Activated CD4-positive, CD25-positive, alpha-beta regulatory T cell treated with anti-CD3 and anti-CD28 coated beads, Interleukin-2, amount 50 U/mL, for 72 hours (primary cell): ENCODE measurements at regions not wholly inside any gene's neighbourhood (a gene's known extent, or its start where the extent isn't known, plus 50 kb on each side); places are given as distances from the start of the nearest gene placed in this dataset.
"Not testable (repeated sequence)": the region's sequence is repeated elsewhere in the genome, so short reads cannot be mapped to it uniquely, and the experiment has no call there.

Experiments
- DNase-seq: peaks from one replicate; pipeline ENCODE4 v3.0.0; 2021

DNA sequence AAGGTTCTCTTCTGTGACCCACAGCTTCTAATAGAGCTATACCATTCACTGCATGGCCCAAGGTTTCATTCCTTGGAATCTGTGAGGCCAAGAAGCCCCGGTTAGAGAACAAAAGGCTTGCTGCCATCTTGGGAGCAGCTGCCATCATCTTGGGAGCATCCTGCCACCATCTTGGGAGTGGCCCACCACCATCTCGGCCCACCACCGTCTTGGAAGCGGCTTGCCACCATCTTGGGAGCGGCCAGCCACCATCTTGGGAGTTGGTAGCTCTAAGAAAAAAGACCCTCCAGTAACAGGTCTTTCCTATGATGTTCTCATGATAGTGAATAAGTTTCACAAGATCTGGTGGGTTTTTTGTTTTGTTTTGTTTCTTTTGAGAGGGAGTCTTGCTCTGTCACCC, 703.9 kb upstream of the ANO3 start:
- DNase-seq: no peak

DNA sequence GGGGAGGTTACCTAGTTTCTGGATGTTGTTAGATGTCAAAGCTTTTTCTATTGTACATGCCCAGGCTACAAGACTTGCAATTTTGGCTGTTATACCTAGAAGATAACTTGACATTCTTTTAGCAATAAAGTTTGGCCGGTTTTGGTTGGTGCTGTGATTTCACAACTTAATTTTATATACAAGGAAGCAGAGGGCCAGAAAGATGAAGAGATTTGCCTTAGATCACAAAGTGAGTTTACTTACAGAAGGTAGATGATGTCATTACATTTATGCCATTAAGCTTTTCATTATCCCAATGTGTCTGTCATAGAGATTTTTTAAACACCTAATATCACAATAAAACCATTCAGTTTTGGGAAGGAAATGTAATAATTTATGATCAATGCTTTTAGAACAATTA, 698.7 kb upstream of the ANO3 start:
- DNase-seq: no peak

DNA sequence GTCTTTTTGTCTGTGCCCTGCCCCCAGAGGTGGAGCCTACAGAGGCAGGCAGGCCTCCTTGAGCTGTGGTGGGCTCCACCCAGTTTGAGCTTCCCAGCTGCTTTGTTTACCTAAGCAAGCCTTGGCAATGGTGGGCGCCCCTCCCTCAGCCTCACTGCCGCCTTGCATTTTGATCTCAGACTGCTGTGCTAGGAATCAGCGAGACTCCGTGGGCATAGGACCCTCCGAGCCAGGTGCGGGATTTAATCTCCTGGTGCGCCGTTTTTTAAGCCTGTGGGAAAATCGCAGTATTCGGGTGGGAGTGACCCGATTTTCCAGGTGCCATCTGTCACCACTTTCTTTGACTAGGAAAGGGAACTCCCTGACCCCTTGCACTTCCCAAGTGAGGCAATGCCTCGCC, 682.7 kb upstream of the ANO3 start:
- not testable (repeated sequence) for DNase-seq

DNA sequence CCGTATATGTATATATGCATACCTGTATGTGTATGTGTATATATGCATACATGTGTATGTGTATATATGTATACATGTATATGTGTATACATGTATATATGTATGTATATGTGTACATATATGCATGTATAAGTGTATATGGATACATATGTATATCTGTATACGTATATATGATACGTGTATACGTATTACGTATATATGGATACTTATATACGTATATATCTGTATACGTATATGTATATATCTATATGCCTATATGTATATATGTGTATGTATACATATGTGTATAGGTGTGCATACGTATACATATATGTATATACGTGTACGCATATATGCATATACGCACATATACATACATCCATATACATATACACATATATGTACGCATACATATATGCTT, 681.6 kb upstream of the ANO3 start:
- no peak for DNase-seq

DNA sequence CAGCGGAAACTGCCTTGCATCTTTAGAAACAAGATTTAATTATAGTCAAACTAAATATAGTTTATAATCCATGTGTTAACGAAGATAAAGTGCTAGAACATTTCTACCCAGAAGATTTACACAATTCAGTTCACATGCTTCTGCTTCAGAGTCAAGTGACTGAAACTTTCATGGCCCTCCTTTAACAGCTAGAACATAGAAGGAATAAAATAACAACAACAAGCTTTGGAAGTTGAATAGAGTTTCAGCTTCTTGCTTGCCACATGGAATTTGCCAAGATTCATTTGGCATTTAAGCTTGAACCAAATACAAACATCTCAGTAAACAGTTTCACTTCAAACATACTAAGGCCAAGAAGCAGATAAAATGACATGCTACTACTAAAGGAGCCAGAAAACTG, 676.3 kb upstream of the ANO3 start:
- no peak for DNase-seq

DNA sequence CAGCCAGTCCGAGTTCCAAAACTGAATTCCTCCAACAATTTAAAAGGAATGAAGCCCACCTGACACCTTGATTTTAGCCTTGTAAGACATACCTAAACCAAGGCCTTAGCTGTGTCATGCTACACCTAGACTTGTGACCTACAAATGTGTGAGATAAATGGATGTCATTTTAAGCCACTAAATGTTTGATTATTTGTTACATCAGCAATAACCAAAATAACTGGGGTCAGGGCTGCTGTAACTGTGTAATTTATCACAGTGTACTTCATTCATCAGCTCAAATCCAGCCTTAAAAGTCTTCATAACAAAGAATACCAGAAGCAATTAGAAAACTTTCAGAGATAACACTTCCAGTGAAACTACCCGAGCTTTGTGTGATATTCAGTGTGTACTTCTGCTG, 673.0 kb upstream of the ANO3 start:
- no peak for DNase-seq

GRCh38 chr11:25659706-25660105, 672.2 kb upstream of the ANO3 start:
- no peak for DNase-seq

GRCh38 chr11:25667871-25668270, 664.1 kb upstream of the ANO3 start:
- no peak for DNase-seq

- no peak for DNase-seq
These were observed 640.0 kb upstream of the ANO3 start for GRCh38 chr11:25691959-25692358.

DNA sequence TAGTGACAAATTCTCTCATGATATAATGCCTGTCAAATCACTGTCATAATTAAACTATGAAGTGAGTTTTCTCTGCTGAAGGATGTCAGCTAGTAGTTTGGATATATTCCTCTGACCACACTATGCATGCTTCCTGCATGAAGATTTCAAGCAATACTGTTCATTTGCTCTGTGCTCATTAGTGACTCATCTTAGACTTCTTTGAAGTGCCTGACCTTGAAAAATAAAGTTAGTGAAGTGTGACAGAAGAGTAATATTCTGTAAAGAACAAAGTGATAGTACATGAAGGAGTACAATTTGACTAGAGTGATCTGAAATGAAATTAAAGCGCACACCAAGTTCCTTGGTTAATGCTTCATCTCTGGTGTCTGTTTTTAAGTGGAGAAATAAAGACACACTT, 629.5 kb upstream of the ANO3 start:
- DNase-seq: no peak

GRCh38 chr11:25710975-25711374, 621.0 kb upstream of the ANO3 start:
- DNase-seq: no peak

GRCh38 chr11:25727944-25728343, 604.0 kb upstream of the ANO3 start:
- DNase-seq: no peak

DNA sequence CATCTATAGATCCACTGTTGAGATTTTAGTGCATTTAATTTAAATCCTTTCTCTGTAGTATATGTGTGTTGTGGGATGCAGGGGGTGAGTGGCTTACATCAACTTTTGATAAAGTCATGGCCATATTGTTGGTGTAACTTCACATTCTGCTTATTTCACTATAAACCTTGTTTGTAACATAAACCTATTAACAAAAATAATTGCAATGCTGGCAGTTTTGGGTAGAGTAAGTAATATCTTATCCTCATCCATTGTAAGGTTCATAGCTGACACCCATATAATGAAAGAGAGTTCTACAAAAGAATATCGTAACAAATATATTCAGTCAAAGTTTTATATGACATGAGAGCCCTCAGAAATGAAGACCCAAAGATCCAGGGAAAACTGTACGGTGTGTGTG, 601.7 kb upstream of the ANO3 start:
- DNase-seq: no peak

DNA sequence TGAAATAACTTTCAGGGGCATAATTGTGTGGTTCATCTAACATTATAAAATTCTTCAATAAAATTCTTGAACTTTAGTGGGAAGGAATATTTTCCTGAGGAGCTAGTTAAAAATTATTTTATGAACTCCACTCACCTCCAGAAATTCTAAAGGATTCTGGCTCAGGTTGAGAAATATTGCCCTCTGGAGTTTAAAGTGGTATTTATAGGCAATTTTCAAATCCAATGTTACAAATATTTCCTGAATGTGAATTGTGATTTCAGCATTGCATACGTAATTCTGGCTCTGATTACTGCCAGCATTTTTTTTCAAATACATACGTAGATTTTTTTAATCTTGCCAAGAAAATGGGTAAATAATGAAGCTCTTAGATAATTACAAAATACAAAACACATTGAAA, 598.2 kb upstream of the ANO3 start:
- no peak for DNase-seq

GRCh38 chr11:25734591-25735211, 597.2 kb upstream of the ANO3 start:
- DNase-seq: no peak

DNA sequence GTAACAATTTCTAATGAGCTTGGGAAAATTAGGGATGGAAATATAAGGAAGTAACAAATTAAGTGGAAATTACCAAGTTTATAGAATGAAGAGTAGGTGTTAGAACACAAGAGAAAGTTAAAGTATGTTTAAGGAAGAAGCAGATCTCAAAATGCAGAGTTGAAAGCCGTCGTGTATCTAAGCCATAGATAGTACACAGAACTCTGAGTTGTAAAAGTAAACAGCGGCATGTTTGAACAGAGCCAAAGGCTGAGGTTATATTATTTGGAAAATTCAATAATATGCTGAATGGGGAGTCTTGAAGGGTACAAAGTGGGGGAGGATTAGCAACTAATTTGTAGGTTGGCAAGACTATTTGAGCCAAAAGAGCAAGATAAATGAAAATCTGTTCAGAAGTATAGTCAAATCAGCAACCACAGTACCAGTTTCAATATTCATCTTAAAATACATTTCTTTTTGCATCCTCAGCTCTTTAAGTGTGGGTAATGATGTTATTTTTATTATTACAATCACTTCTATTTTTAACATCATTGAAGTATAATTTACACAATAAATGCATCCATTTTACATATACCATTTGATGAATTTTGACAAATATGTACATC, 594.8 kb upstream of the ANO3 start:
- DNase-seq: no peak

DNA sequence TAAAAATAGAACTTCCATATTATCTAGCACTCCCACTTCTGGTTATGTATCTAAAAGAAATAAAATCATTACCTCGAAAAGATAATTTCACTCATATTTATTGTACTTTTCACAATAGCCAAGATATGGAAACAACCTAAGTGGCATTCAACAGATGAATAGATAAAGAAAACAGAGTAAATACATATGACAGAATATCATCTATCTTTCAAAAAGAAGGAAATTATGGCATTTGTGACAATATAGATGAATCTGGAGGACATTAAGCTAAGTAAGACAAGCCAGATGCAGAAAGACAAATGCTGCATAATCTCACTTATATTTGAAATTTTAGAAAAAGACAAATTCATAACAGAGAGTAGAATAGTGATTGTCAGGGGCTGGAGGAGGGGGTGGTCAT, 590.0 kb upstream of the ANO3 start:
- no peak for DNase-seq

DNA sequence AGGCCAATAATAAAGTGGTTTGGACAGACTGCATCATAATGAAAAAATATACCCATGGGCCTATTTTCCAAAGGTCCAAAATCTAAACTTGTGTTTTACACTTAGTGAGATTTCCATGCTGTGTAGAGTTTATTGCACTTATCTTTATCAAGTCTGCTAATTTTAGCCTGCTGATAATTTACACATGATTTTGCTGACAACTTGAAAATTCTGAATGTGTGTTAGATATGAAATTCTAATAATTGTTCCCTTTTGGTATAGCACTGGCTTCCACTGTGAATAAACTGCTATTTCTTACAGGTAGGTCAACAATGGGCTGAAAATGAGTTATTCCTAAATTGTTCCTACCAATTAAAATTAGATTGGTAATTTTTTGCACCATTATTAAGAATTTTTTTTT, 589.1 kb upstream of the ANO3 start:
- DNase-seq: no peak

- no peak for DNase-seq
These were observed 576.5 kb upstream of the ANO3 start for GRCh38 chr11:25755381-25755780.

DNA sequence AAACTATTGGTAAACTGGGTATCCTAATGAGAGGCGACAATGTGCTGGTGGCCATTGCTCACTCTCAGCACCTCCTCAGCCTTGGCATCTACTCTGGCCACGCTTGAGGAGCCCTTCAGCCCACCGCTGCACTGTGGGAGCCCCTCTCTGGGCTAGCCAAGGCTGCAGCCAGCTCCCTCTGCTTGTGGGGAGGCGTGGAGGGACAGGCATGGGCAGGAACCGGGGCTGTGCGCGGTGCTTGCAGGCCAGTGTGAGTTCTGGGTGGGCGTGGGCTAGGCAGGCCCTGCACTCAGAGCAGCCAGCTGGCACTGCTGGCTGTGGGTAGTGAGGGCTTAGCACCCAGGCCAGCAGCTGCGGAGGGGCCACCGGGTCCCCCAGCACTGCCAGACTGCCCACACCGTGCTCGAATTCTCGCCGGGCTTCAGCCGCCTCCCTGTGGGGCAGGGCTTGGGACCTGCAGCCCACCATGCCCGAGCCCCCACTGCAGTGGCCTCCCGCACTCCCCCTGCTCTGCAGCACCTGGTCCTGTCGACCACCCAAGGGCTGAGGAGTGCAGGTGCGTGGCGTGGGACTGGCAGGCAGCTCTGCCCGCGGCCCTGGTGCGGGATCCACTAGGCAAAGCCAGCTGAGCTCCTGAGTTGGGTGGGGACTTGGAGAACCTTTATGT, 575.9 kb upstream of the ANO3 start:
- DNase-seq: no peak

DNA sequence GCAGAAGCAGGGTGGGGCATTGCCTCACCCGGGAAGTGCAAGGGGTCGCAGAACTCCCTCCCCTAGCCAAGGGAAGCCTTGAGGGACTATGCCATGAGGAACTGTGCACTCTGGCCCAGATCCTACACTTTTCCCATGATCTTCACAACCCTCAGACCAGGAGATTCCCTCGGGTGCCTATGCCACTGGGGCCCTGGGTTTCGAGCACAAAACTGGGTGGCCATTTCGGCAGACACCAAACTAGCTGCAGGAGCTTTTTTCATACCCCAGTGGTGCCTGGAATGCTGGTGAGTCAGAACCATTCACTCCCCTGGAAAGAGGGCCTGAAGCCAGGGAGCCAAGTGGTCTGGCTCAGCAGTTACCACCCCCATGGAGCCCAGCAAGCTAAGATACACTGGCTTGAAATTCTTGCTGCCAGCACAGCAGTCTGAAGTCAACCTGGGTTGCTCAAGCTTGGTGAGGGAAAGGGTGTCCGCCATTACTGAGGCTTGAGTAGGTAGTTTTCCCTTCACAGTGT, 573.7 kb upstream of the ANO3 start:
- no peak for DNase-seq

DNA sequence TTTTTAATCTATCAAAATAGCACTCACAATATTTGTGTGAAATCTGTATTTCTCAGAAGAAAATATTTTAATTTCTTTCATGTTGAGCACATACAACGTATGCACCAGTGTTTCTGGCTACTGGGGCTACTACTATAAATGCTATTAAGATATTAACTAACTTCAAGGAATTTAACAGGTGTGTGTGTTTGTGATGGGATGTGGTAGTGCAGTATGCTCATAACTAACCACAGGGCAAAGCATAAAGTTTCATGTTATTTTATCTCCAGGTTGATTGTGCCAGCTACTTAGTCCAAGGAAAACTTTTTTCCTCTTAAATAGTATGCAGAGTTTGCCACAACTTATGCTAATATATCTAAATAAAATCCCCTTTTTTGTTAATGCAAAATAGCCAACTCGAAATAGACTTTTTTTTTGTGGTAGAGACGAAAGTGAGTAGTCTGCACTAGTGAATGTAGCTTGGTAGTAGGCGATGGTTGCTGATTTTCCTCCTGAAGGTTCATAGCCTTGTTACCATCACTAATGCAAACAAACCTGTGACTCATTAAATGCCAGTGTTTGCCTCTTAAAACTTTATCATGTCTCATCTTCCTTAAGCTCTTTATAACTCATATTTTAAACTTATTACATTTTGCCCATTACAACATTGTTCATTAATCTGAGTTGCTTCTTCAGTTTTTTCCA, 565.5 kb upstream of the ANO3 start:
- DNase-seq: no peak

- DNase-seq: no peak
These were observed 562.6 kb upstream of the ANO3 start for GRCh38 chr11:25769287-25769686.

DNA sequence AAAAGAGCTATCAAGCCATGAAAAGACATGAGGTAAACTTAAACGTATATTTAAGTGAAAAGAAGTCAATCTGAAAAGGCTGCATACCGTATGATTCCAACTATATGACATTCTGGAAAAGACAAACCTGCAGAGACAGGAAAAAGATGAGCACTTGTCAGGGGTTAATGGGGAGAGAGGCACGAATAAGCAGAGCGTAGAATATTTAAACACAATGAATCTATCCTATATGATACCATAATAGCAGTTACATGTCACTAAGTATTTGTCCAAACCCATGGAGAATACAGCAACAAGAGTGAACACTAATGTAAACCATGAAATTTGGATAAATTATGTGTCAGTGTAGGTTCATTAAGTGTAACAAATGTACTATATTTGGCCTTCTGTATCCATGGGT, 560.3 kb upstream of the ANO3 start:
- no peak for DNase-seq
